GM19240 (cell line): ENCODE measurements at regions not wholly inside any gene's neighbourhood (a gene's known extent, or its start where the extent isn't known, plus 50 kb on each side); places are given as distances from the start of the nearest gene placed in this dataset.

Experiments used
- DNase-seq: peaks from one replicate; pipeline ENCODE4 v3.0.0; 2011; ENCODE audit warnings: low spot score; ENCODE audit not compliant: insufficient read length

DNA sequence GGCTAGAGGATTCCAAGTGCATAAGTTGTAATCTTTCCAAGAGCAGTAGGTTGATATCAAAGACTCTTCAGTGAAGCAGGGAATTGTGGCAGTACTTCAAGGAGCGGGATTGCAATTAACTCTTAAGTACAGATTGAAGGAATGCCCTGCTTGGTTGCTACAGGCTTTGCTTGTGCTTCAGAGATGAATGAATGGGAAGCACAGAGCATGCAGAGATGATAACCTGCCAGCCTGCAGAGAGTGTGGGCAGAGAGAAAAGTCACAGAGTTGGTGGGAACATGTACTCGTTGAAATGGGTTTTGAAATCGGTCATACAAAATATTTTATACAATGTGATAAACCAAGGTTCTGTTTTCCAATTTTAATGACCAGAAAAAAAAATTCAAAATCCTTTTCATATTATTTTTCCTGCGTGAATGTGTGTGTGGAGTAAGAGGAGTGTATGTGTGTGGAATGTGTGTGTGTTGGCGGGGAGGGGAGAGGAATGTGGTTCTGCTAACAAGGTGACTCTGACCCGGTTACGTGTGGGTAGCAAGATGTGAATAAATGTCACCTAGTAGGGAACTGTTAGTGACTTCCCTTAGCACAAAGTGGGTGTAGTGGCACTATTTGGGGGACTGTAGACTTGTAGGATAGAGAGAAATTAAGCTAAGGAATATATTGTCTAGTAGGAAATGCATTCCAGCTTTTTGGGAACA, 697.8 kb downstream of the GATA3 start:
- no peak for DNase-seq

DNA sequence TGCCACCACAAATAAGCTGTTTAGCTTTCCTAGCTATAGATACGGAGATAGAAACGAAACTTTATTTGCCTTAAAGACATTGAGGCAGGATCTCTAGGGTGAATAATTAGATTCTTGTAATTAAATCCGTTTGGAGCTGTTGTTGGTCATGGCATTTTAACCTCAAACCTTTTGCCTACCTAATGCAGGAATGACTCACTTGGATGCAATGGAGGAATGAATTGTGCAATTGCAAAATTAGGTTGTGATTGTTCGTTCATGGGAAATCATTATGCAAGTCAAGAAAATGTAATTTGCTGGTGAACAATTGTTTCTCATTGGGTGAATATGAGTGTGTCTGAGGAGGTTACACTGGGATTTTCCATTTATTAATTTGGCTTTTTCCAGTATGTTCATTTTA, 703.5 kb downstream of the GATA3 start:
- no peak for DNase-seq

DNA sequence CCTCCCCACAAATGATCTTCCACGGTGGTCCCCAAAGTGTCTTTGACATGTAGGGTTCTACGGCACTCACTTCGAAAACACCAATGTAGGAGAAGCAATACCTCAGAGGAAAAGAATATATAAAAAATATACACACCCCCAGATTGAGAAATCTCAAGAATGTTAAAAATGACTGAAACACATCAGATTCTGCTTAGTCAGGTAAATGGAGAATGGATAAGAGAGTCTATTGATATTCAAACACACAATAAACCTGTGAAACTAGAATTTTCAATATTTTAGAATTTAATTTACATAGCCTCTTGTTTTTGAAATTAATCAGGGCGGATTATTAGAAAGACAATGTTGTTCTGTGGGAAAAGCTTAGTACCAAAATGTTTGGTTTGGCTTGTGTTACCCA, 712.4 kb downstream of the GATA3 start:
- no peak for DNase-seq

DNA sequence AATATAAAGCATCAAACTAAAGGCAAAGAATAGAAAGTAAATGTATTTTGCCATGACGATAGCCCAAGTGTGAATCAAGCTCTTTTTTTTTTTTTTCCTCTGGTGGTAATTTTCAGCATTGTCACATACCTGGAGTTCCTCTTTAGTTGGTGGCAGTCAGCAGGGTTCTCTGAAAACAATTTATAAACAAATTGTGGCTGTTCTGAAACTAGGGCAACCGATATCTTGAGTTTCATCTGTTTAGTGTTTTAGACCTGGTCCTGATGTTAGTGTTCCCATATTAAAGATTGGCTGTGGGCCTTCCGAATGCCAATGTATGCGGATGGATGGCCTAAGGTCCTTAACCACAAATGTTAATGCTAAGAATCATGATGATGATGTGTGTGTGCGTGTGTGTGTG, 713.1 kb downstream of the GATA3 start:
- no peak for DNase-seq

DNA sequence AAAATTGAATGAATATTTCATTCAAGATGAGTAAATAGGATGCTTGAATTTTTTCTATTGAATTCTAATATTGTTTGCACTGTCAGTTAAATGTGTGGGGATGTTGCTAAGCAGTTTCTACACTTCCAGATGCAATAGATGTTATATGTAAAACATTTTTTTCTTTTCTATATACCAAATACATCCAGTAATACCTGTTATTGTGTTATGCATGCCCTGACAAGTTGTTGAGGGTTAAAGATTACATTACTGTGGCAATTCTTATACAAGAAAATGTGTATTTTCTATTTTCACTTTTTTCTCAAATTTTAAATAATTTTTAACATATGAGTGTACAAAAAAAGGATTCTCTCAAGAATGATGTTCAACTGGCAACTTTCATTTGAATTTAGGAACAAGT, 713.9 kb downstream of the GATA3 start:
- DNase-seq = no peak

DNA sequence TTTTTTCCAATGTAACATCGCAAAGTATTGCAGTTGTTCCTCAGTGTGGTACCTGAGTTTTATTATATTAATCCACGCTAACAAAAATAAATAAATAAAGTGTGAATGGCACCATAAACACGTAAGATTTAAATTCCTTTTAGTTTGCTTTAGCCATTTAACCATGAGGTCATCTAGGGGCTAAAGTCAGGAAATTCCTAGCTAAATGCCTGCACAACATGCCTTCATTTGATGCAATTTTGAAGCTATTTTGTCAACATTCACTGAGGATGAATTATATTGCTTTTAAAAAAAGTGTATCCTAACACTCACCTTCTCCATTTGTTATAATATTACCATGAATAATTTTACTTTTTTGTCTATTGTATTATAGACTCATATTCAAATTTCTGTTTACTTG, 714.4 kb downstream of the GATA3 start:
- DNase-seq = no peak

DNA sequence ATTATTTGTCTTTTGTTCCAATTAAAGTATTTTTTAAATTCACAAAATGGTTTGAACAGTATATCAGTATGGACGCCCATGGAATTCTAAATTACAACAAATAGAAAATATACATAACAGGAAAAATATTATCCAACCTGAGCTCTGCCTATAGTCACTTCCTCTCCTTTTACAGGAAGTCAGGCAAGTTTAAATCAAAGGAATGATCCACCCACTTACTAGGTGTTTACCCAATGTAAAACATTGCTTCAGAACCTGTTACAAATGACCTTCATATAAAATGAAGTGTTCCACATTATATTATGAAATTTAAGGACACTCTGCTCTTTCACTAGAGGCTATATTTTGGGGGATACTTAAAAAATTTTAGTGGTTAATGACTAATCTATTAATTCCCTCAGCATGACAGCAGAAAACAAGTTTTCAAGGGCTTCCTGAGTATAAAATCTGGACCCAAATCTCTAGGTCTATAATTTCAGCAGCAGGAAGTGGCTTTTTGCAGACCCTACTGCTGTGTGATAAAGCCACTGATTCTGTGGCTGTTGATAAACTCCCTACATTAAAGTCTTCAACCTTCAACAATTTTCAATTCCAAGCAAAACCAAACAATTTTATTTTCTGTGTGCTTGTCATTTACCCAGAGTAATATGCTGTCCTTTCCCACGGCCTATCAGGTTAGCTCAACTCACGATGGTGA, 722.6 kb downstream of the GATA3 start:
- no peak for DNase-seq

DNA sequence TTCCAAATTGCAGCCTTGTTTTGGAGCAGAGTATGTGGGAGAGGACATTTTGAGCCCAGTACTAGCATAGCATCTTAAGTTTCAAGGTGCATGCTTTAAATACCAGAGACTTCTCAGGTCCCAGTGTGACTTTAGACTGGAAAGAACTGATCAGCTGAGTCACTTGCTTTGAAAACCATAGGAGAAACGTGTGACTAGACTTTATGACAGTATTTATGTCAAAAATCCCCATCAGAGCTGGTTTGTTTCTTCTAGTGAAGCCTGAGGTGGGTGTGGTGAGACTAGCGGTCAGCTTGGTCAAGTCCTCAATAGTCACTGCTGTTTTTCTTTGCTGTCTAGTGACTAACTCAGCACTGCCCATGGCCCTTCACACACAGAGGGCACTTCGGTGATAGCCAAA, 724.2 kb downstream of the GATA3 start:
- DNase-seq = no peak

DNA sequence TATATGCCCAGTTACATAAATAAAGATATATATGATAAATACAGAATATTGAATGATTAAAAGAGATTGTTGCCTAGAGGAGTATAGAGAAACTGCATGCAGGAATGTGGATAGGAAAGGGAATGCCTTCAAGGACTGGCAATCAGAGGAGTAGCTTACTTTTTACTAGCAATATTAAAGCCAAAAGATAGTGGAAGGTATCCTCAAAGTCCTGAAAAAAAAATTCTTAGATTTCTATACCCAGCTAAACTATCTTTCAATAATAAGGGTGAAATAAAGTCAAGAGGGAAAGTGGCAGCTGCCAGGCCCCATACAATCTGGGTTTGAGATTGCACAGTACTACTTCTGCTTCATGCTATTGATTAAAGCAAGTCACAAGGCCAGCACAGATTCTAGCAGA, 733.2 kb downstream of the GATA3 start:
- no peak for DNase-seq

DNA sequence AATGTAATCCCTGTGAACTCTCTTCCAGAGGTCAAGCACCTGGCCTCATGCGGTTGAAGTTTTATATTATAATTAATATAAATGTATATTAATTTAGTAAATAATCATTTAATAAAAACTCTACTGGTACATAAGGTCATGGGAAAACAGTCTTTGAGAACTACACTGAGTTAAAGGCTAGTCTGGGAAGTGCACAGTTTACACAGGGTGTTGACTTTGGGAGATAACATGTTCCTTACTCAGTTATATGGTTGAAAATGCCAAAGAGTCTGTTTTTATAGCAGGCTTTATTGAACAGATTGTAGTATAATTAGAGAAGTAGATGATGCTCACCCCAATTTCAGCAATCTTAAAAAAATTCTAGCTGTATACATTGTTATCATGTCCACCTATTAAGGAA, 735.9 kb downstream of the GATA3 start:
- no peak for DNase-seq

DNA sequence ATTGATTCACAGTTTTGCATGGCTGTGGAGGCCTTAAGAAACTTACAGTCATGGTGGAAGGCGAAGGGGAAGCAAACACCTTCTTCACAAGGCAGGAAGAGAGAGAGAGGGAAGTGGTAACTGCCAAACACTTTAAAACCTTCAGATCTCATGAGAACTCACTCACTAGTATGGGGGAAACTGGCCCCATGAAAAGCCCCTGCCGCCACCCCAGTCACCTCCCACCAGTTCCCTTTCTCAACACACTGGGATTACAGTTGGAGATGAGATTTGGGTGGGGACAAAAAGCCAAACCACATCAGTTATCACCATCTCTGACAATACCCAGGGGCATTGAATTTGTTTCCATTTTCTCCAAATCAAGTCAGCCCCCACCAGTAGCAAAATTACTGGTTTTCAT, 740.4 kb downstream of the GATA3 start:
- DNase-seq = no peak

DNA sequence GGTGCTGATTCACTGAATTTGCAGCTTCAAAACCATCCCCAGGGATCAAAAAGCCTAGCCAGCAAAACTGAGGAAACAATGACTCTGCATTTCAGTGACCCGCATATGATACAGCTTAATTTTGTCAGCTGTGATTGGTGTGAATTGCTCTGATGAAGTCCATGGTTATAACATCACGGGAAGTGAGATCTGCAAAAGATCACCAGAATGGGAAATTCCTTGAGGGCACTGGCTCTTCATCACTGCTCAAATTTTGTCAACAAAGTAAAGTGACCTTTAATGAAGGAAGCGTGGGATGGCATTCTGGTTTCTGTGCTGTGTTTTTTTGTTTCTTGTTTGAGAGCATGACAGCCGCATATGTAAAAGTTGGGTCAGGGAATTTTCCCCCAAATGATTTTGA, 745.9 kb downstream of the GATA3 start:
- DNase-seq = no peak

DNA sequence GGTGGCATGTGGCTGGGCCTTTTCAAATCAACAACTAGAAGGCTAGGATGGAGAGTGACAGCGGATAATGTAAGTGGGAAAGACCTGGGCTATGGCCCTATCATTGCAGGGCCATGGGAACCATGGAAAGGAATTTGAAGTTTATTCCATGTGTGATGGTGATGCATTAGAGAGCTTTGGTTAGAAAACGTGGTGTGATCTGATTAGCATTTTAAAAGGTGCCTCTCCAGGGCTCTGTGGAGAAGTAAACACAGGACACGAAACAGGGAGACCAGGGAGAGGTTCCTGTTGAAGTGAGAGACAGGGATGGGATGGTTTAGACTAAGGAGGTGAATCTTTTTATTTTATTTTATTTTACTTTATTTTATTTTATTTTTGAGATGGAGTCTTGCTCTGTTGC, 749.5 kb downstream of the GATA3 start:
- no peak for DNase-seq

DNA sequence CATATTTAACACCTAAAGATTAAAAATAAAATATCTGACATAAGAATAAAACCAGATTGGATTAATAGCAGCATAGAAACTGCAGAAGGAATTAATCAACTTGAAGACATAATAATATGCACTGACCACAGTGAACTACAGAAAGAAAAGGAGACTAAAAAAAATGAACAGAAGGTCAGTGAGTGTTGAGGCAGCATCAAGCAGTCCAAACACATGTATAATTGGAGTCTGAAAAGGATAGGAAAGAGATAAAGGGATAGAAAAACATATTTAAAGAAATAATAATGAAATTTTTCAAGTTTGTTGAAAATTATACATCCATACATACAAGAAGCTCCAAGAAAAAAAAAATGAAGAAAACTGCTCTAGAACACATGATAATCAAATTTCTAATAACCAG, 756.2 kb downstream of the GATA3 start:
- DNase-seq = no peak

DNA sequence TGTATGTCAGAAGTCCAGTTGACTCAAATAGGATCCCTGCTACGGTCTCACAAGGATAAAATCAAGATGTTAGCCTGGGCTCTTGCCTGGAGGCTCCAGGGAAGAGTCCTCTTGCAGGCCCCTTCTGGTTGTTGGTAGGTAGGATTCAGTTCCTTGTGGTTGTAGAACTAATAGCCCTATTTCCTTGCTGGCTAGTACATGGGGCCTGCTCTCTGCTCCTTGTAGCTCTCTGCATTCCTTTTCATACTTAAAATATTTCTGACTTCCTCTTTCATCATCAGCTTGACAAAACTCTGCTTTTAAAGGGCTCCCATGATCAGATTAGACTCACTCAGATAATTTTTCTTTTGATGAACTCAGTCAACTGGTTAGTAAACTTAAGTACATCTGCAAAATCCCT, 756.7 kb downstream of the GATA3 start:
- DNase-seq = no peak

DNA sequence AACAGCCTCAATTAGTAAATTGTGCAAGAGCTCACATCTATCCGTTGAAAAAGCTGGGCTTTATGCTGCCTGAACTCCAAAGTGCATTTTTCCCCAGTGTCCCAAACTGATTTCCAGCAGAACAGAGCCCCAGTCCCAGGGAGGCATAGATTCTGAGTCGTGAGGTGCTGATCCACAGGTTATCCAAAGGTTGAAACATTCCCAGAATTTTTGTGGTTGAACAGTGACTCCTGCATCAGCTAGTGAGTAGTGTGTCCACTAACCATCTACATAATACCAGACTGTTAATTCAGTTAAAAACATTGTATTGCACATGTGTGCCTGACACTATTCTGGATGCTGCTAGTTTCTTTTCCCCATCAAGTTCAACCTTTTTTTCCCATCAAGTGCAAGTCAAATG, 761.5 kb downstream of the GATA3 start:
- no peak for DNase-seq

DNA sequence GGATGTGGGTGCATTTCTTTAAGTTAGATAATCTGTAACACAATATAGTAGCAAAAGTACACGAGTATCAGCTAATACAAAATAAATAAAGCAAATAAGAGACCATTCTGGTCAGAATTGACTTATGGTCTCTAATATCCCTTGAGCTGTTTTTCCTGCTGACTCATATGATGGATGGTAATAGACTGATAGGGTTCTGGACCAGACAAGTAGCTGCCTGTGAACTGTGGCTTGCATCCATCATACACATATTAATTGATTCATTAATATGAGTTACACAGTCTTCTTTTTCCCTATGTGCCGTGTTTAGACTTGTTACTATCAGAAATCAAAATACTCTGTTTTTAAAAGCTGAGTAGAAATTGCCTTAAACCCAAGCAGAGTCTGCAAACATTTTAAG, 762.8 kb downstream of the GATA3 start:
- no peak for DNase-seq

DNA sequence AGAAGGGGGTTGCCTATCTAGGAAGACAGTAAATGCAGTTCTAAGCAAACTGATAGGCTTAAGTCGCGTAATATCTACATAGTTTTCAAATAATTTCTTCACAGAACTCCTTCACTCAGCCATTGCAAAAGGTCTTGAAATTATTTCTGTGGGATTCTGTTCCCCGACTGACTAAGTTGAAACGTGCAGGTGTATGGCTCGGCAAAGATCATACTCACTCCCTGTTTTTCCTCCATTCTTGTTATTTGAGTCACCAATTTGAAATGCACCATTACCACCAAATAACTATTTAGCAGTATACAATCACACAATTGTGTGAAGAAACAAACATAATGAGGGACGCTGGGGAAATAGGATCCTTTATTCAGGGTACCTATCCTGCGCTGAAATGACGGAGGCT, 771.1 kb downstream of the GATA3 start:
- DNase-seq = no peak

DNA sequence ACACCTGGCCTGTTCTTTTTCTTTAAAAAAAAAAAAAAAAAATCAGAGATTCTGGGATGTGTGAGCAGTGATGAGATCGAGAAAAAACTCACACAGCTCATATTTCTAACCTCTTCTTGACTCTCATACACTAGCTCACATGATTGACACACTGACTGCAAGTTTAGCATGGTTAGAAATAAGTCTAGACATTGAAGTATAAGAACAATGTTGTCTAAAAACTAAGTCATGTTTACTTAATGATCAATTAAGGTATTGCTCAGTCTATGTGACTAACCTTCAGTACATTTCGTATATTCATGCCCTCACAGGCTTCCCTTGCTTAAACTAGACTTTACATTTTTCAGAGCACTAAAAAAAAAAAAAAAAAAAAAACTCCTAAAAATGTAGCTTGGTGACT, 775.1 kb downstream of the GATA3 start:
- DNase-seq = no peak

DNA sequence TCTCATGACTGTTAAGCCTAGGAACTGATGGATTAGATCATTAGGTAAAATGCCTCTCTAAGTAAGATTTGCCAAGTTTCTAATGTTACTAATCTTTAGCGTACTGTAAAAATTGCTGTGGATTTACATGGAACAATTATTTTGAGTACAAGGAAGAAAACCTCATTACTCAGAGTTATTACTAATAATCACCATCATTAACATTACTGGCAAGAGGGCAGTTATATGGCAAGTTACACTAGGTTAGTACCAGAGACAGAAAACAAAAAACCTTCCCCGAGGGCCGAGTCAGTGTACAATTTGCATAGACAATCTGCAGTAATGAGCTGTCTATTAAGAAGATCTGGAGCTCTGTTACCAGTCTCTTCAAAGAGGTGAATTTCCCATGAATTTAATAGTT, 775.6 kb downstream of the GATA3 start:
- DNase-seq = no peak

DNA sequence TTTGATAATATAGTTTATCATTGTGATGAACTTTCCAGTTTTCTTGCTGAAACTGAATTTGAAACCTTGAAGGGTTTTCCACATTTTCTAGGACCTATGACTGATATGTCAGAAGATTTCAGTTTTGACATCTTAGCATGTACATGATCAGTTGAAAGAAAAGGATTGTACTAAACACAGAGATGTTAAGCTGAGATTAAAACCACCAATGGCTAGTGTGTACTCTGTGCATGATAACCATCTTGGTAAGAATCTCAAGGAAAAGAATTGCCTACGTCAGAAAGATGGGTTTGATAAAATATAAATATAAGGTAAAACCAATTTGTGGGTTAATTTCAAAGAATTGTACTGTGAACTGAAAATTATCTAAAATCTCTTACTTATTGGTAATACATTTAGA, 776.4 kb downstream of the GATA3 start:
- DNase-seq = no peak

DNA sequence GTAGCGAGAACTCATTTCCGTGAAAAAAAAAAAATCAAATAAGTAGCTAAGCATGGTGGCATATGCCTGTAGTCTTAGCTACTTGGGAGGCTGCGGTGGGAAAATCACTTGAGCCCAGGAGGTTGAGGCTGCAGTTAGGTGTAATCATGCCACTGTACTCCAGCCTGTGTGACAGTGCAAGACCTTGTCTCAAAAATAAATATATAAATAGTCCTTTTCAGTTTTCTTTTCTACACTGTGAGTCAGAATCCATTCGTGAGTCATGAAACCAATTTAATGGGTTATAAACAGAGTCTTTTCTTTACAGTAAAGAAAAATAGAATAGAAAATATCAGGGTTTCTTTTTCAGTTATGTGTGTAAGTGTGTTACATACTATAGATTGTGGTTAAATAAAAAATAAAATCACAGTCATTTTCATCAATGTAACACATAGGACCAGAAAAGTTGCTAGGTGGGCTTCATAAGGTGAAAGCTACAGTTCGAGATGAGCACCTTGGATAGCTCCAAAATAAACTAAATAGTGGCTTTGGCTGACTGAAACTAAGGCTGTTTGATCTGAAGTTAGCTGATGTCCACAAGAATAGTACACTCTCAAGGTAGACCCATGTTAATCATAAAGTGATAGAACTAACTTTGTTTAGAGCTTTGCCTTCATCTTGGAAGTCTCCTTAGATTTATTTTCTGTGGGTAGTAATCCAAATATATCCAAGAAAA, 781.1 kb downstream of the GATA3 start:
- DNase-seq = no peak

DNA sequence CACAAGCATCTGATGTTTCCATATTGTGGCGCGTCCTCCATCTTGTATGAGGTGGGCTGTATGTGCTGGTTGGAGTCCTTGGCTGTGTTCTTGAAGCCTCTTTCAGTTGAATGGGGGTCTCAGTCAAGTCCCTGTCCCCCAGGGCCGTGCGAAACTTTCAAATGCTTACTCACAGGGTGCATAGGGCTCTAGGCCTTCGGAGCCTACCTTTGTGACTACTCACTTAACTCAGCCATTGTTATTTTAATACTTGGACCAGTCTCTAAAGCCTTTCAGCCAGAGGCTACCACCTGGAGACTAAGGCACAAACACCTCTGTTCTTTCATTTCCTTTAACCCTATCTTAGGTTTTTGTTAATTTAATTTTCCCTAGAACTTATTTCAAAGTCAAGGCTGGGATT, 785.9 kb downstream of the GATA3 start:
- DNase-seq = no peak
